SU-DHL-6 (cell line): ENCODE measurements at regions not wholly inside any gene's neighbourhood (a gene's known extent, or its start where the extent isn't known, plus 50 kb on each side); places are given as distances from the start of the nearest gene placed in this dataset.

ENCODE experiments used
- EZH2phosphoT487 ChIP-seq: fragments of 200-600 bp; sonication (generic), shearing (Covaris generic); conservative IDR thresholded peaks from 2 replicates; pipeline ENCODE4 v1.6.1; 2018; ENCODE audit warnings: mild to moderate bottlenecking, antibody characterized with exemption, low read length, moderate library complexity, mixed read lengths
- TF ChIP-seq, protein P1 (sequence below): fragments of 200-600 bp; sonication (generic); IDR thresholded peaks from one replicate; pipeline ENCODE4 v1.5.1; 2017; ENCODE audit warnings: antibody characterized with exemption, mild to moderate bottlenecking, low read length, moderate library complexity; ENCODE audit not compliant: insufficient read depth, poor library complexity, severe bottlenecking

DNA sequence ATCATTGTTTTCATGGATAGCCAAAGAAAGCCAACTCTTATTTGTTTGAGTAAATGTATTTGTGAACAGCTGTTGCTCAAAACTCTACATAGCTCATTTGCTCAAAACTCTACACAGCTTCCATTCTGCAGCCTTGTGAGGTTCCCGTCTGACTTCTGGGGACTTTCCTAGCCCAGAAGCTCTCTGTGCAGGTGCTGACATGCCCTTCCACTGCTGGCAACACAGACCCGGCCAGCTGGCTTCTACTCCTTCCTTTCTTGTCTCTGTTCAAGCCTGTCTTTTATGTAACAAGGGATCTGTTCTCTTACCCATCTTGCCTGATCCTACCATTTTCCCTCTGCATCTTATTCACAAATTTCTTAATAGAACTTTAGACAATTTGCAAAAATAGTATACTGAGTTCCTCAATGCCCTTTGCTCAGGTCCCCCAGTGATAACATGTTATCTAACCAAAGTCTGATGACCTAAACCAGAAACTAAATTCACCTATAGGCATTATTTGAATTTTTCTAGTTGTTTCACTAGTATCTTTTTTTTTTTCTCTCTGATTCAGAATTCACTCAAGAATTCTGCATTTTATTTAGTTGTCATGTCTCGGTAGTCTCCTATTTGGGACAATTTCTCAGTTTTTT, 556.5 kb upstream of the SEMA6A start:
- TF ChIP-seq, protein P1, sequence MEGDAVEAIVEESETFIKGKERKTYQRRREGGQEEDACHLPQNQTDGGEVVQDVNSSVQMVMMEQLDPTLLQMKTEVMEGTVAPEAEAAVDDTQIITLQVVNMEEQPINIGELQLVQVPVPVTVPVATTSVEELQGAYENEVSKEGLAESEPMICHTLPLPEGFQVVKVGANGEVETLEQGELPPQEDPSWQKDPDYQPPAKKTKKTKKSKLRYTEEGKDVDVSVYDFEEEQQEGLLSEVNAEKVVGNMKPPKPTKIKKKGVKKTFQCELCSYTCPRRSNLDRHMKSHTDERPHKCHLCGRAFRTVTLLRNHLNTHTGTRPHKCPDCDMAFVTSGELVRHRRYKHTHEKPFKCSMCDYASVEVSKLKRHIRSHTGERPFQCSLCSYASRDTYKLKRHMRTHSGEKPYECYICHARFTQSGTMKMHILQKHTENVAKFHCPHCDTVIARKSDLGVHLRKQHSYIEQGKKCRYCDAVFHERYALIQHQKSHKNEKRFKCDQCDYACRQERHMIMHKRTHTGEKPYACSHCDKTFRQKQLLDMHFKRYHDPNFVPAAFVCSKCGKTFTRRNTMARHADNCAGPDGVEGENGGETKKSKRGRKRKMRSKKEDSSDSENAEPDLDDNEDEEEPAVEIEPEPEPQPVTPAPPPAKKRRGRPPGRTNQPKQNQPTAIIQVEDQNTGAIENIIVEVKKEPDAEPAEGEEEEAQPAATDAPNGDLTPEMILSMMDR = no peak
- TF ChIP-seq EZH2phosphoT487 = no peak
